Activated naive CD4-positive, alpha-beta T cell treated with anti-CD3 and anti-CD28 coated beads, Interleukin-2, amount 10 ng/mL, durations not matched to agents 7 days and 5 days (primary cell): ENCODE measurements at regions not wholly inside any gene's neighbourhood (a gene's known extent, or its start where the extent isn't known, plus 50 kb on each side); places are given as distances from the start of the nearest gene placed in this dataset.
"Not testable (repeated sequence)": the region's sequence is repeated elsewhere in the genome, so short reads cannot be mapped to it uniquely, and the experiment has no call there.

ENCODE experiments used
- CTCF ChIA-PET: fragments of 350-600 bp; sonication (Branson Sonifier 250); formaldehyde crosslinking; loops from one replicate; lab custom pipeline; 2021; ENCODE audit warnings: antibody characterized with exemption; lab: Charles Lee
- DNase-seq: peaks from one replicate; pipeline ENCODE4 v3.0.0-alpha.2; 2020
- H3K27ac Mint-ChIP-seq: one replicate; pipeline ENCODE4 v1.8.0; 2021; ENCODE audit warnings: mild to moderate bottlenecking, moderate library complexity, mixed read lengths
- H3K27me3 Mint-ChIP-seq: one replicate; pipeline ENCODE4 v1.8.0; 2021; ENCODE audit warnings: mild to moderate bottlenecking, mixed read lengths
- H3K36me3 Mint-ChIP-seq: one replicate; pipeline ENCODE4 v1.8.0; 2021; ENCODE audit warnings: mixed read lengths
- H3K4me1 Mint-ChIP-seq: one replicate; pipeline ENCODE4 v1.8.0; 2021; ENCODE audit warnings: mixed read lengths
- H3K4me3 Mint-ChIP-seq: one replicate; pipeline ENCODE4 v1.8.0; 2021; ENCODE audit warnings: mild to moderate bottlenecking, moderate library complexity, mixed read lengths
- H3K9me3 Mint-ChIP-seq: one replicate; pipeline ENCODE4 v1.8.0; 2021; ENCODE audit warnings: mixed read lengths

GRCh38 chr7:149975608-149976007 lies 101.8 kb downstream of the ATP6V0E2 start:
- H3K4me3 Mint-ChIP-seq, CTCF ChIA-PET, H3K27ac Mint-ChIP-seq, H3K4me1 Mint-ChIP-seq, H3K36me3 Mint-ChIP-seq, DNase-seq, H3K9me3 Mint-ChIP-seq: not testable (repeated sequence)
- peaks cover 20% of the 10 kb centered on the region for H3K27me3 Mint-ChIP-seq

- H3K4me3 Mint-ChIP-seq, H3K36me3 Mint-ChIP-seq, CTCF ChIA-PET, H3K27ac Mint-ChIP-seq, H3K9me3 Mint-ChIP-seq, DNase-seq, H3K4me1 Mint-ChIP-seq: not testable (repeated sequence)
- H3K27me3 Mint-ChIP-seq = peaks cover 20% of the 10 kb centered on the region
Measured at GRCh38 chr7:149978537-149978936, 104.8 kb downstream of the ATP6V0E2 start.

GRCh38 chr7:149978944-149979343 lies 105.2 kb downstream of the ATP6V0E2 start:
- H3K9me3 Mint-ChIP-seq, DNase-seq, CTCF ChIA-PET, H3K27ac Mint-ChIP-seq, H3K36me3 Mint-ChIP-seq, H3K4me3 Mint-ChIP-seq, H3K4me1 Mint-ChIP-seq: not testable (repeated sequence)
- H3K27me3 Mint-ChIP-seq = peaks cover 20% of the 10 kb centered on the region

- H3K36me3 Mint-ChIP-seq, H3K9me3 Mint-ChIP-seq, H3K27me3 Mint-ChIP-seq, H3K4me1 Mint-ChIP-seq, DNase-seq, H3K4me3 Mint-ChIP-seq, H3K27ac Mint-ChIP-seq, CTCF ChIA-PET: not testable (repeated sequence)
Measured at GRCh38 chr7:149982537-149983112, 108.9 kb downstream of the ATP6V0E2 start.

- H3K4me1 Mint-ChIP-seq, H3K36me3 Mint-ChIP-seq, DNase-seq, H3K27ac Mint-ChIP-seq, H3K4me3 Mint-ChIP-seq, CTCF ChIA-PET, H3K9me3 Mint-ChIP-seq, H3K27me3 Mint-ChIP-seq: not testable (repeated sequence)
Measured at GRCh38 chr7:149986866-149987265, 113.1 kb downstream of the ATP6V0E2 start.

GRCh38 chr7:149991652-149992302 lies 118.0 kb downstream of the ATP6V0E2 start:
- DNase-seq, H3K9me3 Mint-ChIP-seq, H3K27me3 Mint-ChIP-seq, H3K4me1 Mint-ChIP-seq, CTCF ChIA-PET, H3K4me3 Mint-ChIP-seq, H3K36me3 Mint-ChIP-seq, H3K27ac Mint-ChIP-seq: not testable (repeated sequence)

- CTCF ChIA-PET, H3K27me3 Mint-ChIP-seq, H3K36me3 Mint-ChIP-seq: not testable (repeated sequence)
Measured at GRCh38 chr7:149992366-149992765, 118.6 kb downstream of the ATP6V0E2 start.

GRCh38 chr7:149995369-149996026 lies 121.7 kb downstream of the ATP6V0E2 start:
- DNase-seq, CTCF ChIA-PET, H3K36me3 Mint-ChIP-seq, H3K4me1 Mint-ChIP-seq, H3K27ac Mint-ChIP-seq, H3K4me3 Mint-ChIP-seq, H3K9me3 Mint-ChIP-seq, H3K27me3 Mint-ChIP-seq: not testable (repeated sequence)

More at GRCh38 chr7:149992366-149992765, 118.6 kb downstream of the ATP6V0E2 start:
- not testable (repeated sequence) for H3K4me1 Mint-ChIP-seq, H3K4me3 Mint-ChIP-seq, H3K9me3 Mint-ChIP-seq, DNase-seq, H3K27ac Mint-ChIP-seq

- H3K9me3 Mint-ChIP-seq, H3K4me3 Mint-ChIP-seq, H3K27me3 Mint-ChIP-seq, H3K36me3 Mint-ChIP-seq, H3K27ac Mint-ChIP-seq, CTCF ChIA-PET, H3K4me1 Mint-ChIP-seq: not testable (repeated sequence)
- peak; percentile 43 for DNase-seq
Measured at GRCh38 chr7:150000780-150001599, 127.2 kb downstream of the ATP6V0E2 start.

- CTCF ChIA-PET = no interaction called here
- Mint-ChIP-seq H3K27me3 (no peaks in the 10 kb centered on the region), H3K9me3 (no peaks in the 10 kb centered on the region), H3K4me3 (no peak overlapping the region), H3K36me3 (no peaks in the 10 kb centered on the region), H3K27ac (no peak overlapping the region), H3K4me1 (no peaks in the 10 kb centered on the region)
- no peak for DNase-seq
Measured at GRCh38 chr7:150003304-150003810, 129.6 kb downstream of the ATP6V0E2 start.

GRCh38 chr7:150003973-150004372 lies 130.2 kb downstream of the ATP6V0E2 start:
- H3K36me3 Mint-ChIP-seq, H3K27me3 Mint-ChIP-seq, H3K9me3 Mint-ChIP-seq, DNase-seq, H3K4me1 Mint-ChIP-seq, CTCF ChIA-PET, H3K4me3 Mint-ChIP-seq, H3K27ac Mint-ChIP-seq: not testable (repeated sequence)

- H3K9me3 Mint-ChIP-seq, H3K27me3 Mint-ChIP-seq, CTCF ChIA-PET, H3K27ac Mint-ChIP-seq, H3K4me3 Mint-ChIP-seq, H3K36me3 Mint-ChIP-seq, DNase-seq, H3K4me1 Mint-ChIP-seq: not testable (repeated sequence)
Measured at GRCh38 chr7:150004843-150005242, 131.1 kb downstream of the ATP6V0E2 start.

GRCh38 chr7:150009620-150010303 lies 136.0 kb downstream of the ATP6V0E2 start:
- H3K4me1 Mint-ChIP-seq, H3K36me3 Mint-ChIP-seq, CTCF ChIA-PET, H3K27ac Mint-ChIP-seq, H3K9me3 Mint-ChIP-seq, H3K27me3 Mint-ChIP-seq, DNase-seq, H3K4me3 Mint-ChIP-seq: not testable (repeated sequence)

- H3K27ac Mint-ChIP-seq, H3K27me3 Mint-ChIP-seq, H3K36me3 Mint-ChIP-seq, CTCF ChIA-PET, H3K4me3 Mint-ChIP-seq, H3K9me3 Mint-ChIP-seq, DNase-seq, H3K4me1 Mint-ChIP-seq: not testable (repeated sequence)
Measured at GRCh38 chr7:150016651-150017189, 143.0 kb downstream of the ATP6V0E2 start.
